CD4-positive, alpha-beta T cell treated with Interleukin-17A for 1 hour (primary cell): ENCODE measurements at regions not wholly inside any gene's neighbourhood (a gene's known extent, or its start where the extent isn't known, plus 50 kb on each side); places are given as distances from the start of the nearest gene placed in this dataset.

Source experiments
- DNase-seq: peaks from one replicate; pipeline ENCODE4 v3.0.0-alpha.2; 2020

GRCh38 chr9:120289990-120290975 is 289.7 kb downstream of the CDK5RAP2 start:
- DNase-seq = no peak

DNA sequence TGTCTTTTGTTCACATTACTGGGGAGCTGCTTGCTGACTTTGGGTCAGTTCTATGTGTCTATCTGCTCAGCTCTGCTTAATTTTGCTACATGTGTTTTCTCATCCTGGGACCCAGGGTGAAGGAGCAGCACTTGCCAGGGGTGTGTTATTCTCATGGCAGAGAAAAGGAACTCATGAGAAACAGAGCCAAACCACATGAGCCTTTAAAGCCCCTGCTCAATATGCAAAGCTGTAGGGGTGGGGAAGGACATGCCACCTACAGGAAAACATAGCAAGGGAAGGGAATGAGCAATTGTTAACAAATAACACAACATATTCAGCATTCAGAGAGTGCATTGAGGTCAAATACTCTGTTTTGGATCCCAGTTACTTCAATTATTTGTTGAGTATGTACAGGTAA is 290.9 kb downstream of the CDK5RAP2 start:
- no peak for DNase-seq

DNA sequence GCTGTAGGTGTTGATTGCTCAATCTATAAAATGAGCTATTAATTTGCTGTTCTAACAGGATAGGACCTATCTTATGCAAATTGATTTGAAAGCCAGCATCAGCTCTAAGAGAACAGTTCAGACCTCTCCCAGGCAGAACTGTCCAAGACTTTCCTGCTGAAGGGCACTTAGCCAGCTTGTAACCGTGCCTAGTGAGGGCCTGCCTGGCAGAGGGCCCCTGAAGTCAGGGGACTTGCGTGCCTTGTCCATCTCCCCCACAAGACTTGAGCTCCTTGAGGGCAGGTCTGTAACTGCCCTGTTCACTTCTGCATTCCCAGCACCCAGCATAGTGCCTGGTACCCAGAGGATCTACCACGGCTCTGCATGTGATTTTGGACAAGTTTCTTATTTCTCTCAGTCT is 293.4 kb downstream of the CDK5RAP2 start:
- DNase-seq = no peak

DNA sequence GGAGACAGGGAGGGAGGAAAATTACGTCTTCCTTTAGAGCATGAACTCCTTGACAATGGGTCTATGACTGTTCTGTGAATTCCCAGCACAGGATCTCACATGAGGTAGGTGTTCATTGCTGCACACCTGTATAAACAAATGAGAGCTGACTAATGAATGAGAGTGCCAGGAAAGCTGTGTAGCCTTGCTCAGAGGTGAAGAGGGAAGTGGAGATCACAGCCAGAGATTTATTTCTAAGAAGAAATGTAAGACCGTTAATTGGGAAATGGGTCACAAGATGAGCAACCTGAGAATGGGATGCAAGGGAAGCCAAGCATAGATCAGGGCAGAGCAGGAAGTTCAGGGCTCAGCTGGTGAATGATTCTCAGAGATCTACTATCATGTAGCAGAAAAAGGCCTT is 295.1 kb downstream of the CDK5RAP2 start:
- DNase-seq = no peak

DNA sequence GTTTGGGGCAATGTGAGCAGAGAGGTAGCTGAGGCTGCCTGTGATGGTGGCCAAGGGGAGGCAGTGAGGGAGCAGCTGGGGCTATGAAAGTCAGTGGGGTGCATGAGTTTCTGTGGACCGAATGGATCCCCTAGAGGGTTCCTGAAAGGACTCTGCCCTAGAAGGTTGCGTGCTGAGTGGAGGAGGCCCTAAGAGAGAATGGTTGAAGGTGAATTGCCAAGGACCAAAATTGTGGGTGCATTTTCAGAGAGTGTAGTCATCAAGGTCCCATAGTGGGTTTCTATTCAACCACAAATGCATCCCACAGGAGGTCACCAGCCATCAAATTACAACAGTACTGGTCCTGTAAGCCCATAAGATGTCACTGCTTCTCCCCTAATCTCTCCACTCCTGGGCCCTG is 298.3 kb downstream of the CDK5RAP2 start:
- no peak for DNase-seq

GRCh38 chr9:120267929-120268328 is 312.0 kb downstream of the CDK5RAP2 start:
- DNase-seq = no peak

DNA sequence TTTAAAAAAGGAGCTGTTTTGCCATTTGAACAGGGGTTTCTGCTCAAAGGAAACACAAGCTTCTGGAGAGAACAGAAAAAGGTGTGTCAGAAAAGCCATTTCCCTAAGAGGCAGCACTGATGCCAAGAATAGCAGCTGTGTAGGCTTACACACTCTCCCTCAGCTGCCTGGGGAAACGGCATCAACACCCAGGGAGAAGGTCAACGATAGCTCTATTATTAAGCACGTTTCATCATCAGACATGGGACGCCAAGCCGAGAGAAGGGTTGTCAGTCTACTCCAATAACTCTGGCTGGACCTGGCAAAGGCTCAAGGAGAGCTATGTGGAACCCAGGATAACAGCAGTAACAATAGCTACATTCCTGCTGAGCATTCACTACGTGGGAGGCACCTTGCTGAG is 314.2 kb downstream of the CDK5RAP2 start:
- no peak for DNase-seq

GRCh38 chr9:120264528-120264927 is 315.4 kb downstream of the CDK5RAP2 start:
- DNase-seq = no peak

DNA sequence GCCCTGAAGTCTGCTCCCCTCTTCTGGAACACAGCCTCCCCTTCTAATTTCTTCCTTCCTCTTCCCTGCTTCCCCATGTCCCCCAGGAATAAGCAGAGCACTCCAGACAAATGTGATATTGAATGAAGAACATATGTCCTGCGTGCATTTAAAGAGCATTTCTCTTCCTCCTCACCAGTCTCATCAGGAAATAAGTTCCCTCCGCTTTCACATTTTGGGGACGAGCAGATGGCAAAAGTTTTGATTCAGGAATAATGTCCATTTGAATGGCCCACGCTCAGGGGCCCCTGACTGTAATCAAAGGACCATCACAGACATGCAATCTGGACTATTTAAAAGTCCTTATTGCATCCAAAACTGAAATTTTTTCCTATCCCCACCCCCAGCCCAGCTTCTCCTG is 316.1 kb downstream of the CDK5RAP2 start:
- no peak for DNase-seq

- DNase-seq = no peak
These were observed 318.5 kb downstream of the CDK5RAP2 start for GRCh38 chr9:120261419-120261818.

- DNase-seq = no peak
These were observed 320.9 kb downstream of the CDK5RAP2 start for GRCh38 chr9:120259100-120259499.

DNA sequence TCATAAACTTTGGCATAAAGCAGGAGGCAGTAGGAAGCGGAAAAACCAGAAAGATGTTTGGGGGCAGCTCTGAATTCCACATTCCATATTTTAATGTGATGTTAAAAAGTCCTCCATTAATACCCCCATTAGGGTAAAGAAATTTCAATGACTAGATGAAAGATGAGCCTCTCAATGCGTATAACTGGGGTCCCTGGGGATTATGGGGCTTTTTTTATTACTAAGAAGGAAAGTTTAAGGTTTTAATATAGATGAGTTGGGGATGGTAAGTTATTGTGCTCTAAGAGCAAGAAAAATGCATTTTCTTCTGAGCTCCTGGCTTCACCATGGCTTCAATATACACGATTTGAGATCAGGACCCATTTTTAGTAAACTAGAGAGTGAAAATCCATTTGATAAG is 321.9 kb downstream of the CDK5RAP2 start:
- no peak for DNase-seq

DNA sequence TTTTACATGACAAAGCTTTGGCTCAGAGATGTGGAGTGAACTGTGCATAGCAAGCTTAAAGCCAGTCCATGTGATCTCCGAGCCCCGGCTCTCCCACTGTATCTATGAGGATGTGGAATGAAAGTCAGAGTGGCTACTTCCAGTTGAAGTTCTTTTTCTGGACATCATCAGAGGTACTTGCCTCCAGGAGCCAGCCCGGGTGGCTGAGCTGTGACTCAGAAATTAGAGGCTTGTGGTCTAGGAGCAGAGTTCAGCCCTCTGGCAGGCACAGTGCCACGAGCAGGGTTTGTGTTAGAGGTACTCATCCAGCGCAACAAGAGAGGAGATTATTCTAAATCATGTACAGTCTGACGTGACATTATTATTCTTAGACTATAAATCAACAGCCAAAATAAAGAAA is 322.5 kb downstream of the CDK5RAP2 start:
- DNase-seq = no peak

DNA sequence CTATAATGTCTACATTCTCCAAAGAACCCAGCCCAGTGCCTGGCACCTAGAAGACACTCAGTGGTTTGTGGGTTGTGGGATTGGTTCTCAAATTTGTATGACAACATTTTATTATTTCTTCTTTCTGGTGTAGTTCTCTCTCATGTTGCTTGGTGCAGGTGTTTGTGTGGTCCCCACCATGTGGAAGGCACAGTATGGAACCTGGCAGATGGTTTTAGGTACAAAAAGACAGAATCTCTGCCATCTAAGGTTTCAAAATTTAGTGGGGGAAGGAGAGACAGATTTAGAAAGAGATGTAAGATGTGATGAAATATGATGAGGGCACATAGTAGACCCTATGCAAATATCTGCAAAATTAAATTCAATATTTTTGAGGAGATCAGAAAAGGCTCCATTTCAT is 323.8 kb downstream of the CDK5RAP2 start:
- DNase-seq = no peak

DNA sequence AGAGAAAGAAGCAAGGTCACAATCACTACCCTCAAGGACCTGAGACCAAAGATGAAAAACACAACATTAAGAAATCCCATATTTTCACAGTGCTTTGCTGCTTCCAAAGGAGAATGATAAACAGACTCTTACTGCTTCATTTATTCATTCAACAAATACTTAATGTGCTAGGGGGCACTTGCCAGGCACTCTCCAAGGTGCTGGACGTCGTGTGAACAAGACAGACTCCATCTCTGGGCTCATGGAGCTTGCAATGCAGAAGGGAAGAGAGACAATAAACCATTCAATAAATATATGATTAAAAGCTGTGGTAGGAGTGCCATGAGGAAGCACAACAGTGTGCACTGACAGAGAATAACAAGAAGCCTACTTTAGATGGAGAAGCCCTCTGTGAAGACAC is 327.7 kb downstream of the CDK5RAP2 start:
- DNase-seq = no peak

DNA sequence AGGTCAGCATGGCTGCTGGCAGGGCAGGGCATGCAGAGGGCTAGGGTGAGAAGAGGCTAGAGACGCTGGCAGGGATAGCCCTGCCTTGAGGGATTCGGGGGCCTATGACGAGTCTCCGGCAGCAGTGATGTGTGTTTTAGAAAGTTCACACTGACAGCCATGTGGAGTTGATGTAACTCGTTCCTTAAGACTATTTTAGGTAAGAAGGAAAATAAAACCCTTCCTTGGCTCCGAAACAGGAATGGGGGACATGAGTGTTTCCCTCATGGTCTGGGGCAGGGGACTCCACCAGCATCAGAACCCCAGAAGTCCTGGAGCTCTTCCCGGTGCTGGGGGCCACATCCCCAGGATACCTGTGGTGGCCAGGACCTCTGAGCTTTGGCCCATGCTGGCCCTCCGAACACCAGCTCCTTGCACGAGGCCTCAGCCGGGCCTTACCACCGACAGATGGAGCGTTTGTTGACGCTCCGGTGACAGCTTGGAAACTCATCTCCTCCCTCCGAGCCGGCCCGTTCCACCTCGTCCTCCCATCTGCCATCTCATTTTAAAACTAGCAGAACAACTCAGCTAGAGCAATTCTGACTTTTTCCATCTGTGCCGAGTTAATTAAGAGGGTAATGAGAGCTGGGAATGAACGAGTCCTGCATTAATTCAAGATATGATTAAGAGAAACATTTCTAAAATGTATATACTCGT is 337.7 kb downstream of the CDK5RAP2 start:
- DNase-seq = no peak

- DNase-seq = no peak
These were observed 343.4 kb downstream of the CDK5RAP2 start for GRCh38 chr9:120236596-120236995.

- no peak for DNase-seq
These were observed 344.9 kb downstream of the CDK5RAP2 start for GRCh38 chr9:120235081-120235480.

DNA sequence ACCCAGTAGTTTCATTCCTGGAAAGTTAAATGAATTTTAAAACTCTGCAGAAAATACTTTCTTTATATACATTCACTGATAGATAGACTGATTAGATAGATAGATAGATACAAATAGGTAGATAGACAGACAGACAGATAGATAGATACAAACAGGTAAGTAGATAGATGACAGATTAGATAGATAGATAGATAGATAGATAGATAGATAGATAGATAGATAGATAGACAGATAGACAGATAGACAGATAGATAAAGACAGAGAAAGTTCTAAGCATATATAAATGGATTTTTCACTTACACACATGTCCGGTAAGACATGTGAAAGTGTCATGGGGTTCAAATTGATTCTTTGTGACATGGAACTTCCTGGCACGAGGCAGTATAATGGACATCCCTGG is 349.7 kb downstream of the CDK5RAP2 start:
- no peak for DNase-seq

GRCh38 chr9:120221844-120222243 is 358.1 kb downstream of the CDK5RAP2 start:
- no peak for DNase-seq

GRCh38 chr9:120214332-120214731 is 365.6 kb downstream of the CDK5RAP2 start:
- DNase-seq = no peak

- no peak for DNase-seq
These were observed 367.1 kb downstream of the CDK5RAP2 start for GRCh38 chr9:120212853-120213200.

DNA sequence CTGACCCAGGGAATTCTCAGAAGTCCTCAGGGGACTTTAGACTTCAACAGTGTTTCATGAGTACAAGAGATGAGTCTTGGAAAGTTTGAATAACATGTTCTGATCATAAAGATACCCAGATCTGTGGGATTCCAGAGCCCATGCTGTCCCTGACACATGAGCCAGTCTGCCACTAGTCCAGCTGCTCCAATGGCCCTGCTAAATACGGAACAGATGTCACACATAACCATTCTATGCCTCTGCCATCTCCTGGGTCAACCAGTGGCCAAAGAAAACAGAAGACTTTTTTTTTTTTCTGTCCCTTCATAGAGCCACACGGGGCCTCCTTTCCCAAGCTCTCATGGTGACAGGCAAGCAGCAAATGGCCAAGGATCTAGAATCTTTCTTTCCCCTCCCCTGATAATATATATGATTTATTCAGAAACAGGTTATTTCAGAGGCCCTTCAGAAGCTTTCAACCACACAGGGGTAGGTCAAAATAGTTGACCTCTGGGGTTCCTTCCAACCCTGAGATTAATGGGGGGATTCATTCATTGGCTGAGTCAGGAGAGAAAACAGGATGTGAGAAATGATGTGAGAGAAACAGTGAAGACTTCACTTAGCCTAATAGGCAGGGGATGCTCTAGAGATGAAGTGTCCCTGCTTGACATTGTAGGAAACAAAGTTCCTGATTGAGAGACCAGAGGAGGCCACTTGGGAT is 367.7 kb downstream of the CDK5RAP2 start:
- DNase-seq = no peak

DNA sequence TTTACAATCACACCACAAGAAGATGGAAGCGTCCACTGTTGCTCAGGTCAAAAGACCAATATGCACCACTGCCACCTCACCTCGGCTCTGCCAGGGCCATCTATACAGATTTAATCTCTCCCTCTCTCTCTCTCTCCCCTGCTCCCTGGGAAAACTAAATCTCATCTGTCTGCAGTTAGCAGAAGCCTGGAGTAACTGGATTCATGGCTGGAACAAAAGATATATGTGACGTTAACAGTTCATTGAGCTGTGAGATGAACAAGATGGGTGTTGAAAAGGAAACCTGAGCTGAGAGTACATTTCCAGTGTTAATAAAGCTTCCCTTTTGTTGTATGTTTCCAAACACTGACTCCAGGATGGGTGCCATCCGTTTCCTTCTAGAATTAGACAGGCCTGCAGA is 369.7 kb downstream of the CDK5RAP2 start:
- no peak for DNase-seq
